Mucosa of descending colon (tissue), 3 donors: ENCODE measurements at regions not wholly inside any gene's neighbourhood (a gene's known extent, or its start where the extent isn't known, plus 50 kb on each side); places are given as distances from the start of the nearest gene placed in this dataset.

Source experiments
- ATAC-seq: fragments of 200-7000 bp; cut with Tn5 transposase; one replicate; pipeline ENCODE4 v1.9.1; 2020; ENCODE audit warnings: mild to moderate bottlenecking, moderate library complexity
- DNase-seq, 3 donors: peaks; one replicate each; pipeline ENCODE4 v3.0.0-alpha.2; 2020
- H3K36me3 ChIP-seq: fragments of 200-600 bp; one replicate; pipeline ENCODE4 v1.8.0; 2021; ENCODE audit warnings: low read depth, mild to moderate bottlenecking
- H3K4me1 ChIP-seq: fragments of 200-600 bp; one replicate; pipeline ENCODE4 v1.8.0; 2021; ENCODE audit warnings: low read depth, mild to moderate bottlenecking
- H3K4me3 ChIP-seq: fragments of 200-600 bp; one replicate; pipeline ENCODE4 v1.8.0; 2021; ENCODE audit warnings: mild to moderate bottlenecking
- H3K9me3 ChIP-seq: fragments of 200-600 bp; one replicate; pipeline ENCODE4 v1.8.0; 2021; ENCODE audit warnings: mild to moderate bottlenecking
- intact Hi-C, 2 donors: fragments of 100-400 bp; cut with DNase I in 1 of 2; cut with micrococcal nuclease in 1 of 2; formaldehyde crosslinking; loops; one replicate each; pipeline versions ENCODE4 v1.11.0 to v1.11.1; 2022; cut with DNase I, micrococcal nuclease
- TF ChIP-seq, protein P1 (sequence below): fragments of 200-600 bp; IDR thresholded peaks from one replicate; pipeline ENCODE4 v1.8.0; 2022; ENCODE audit warnings: antibody characterized with exemption, mild to moderate bottlenecking
- donor health status: DM: no; HTN: no; CAD: no; lungs with moderate emphysema.
- donor health status: DM: no; HTN: no; CAD: no.
- donor health status: DM: no; HTN: yes; CAD: no.

DNA sequence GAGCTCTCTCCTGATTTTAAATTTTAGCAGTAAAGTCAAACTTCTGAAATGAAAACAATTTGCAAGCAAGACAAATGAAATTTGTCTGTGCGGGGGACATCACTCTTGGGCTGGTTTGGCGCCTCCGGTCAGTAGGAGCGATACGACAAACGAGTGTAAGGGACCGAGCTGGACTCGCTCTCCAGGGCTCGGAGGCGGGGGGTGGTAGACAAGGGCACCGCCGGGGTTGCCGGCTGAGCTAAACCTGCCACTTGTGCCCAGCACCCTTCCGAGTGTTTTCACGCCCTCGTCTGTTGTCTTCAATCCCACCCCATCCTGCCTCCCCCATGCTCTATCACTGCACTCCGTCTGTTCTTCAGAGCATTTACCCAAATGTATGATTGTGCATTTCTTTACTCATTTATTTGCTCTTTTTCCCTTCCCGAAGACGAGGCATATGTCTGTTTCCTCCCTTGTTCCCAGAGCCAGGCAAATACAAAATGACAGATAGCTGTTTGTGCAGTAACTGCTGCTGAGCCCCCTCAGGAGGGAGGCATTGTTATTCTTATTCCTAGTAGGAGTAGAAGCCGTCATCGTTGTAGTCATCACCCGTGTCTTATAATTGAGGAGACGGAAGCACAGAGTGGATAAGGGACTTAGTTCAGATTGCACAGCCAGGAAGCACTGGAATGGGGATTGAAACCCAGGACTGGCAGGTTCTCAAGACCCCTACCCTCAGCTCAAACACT lies 62.8 kb upstream of the APCDD1L start:
- H3K4me1 ChIP-seq: no peaks in the 10 kb centered on the region
- DNase-seq: peak in 1 of 3 donors; percentile 11
- intact Hi-C loops: no loop called here
- H3K9me3 ChIP-seq: no peaks in the 10 kb centered on the region
- no peak for ATAC-seq
- TF ChIP-seq, protein P1, sequence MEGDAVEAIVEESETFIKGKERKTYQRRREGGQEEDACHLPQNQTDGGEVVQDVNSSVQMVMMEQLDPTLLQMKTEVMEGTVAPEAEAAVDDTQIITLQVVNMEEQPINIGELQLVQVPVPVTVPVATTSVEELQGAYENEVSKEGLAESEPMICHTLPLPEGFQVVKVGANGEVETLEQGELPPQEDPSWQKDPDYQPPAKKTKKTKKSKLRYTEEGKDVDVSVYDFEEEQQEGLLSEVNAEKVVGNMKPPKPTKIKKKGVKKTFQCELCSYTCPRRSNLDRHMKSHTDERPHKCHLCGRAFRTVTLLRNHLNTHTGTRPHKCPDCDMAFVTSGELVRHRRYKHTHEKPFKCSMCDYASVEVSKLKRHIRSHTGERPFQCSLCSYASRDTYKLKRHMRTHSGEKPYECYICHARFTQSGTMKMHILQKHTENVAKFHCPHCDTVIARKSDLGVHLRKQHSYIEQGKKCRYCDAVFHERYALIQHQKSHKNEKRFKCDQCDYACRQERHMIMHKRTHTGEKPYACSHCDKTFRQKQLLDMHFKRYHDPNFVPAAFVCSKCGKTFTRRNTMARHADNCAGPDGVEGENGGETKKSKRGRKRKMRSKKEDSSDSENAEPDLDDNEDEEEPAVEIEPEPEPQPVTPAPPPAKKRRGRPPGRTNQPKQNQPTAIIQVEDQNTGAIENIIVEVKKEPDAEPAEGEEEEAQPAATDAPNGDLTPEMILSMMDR: no peak
- no peaks in the 10 kb centered on the region for H3K36me3 ChIP-seq
- H3K4me3 ChIP-seq: no peak overlapping the region

DNA sequence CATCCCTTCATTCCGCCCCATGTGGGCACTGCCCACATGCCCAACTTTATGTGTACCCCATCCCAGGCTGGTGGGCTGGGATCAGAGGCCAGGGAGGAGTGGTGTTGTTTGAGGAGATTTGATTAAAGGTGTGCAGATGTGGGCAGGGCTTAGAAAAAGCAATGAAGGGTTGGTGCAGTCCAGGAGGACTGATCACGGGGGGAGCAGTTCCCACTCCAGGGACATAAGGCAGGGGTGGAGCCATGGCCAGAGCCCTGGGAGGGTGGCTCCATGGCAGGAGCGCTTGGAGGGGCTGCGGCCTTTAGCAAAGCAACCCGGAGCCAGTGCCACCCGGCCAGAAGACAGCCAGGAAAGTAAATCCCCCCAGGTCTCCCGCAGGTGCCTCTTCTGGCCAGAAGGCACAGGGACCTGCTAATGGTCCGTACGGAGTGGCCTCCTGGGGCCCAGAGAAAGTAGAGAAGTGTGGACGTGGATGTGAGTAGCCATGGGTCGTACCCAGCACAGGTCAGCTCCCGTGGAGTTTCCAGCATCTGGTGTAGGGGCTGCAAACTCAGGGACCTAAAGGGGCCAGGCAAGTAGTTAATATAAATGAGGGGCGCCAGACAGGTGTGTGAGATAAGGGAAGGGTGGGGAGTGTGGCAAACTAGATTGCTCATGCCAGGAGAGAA lies 62.1 kb upstream of the APCDD1L start:
- no peaks in the 10 kb centered on the region for H3K9me3 ChIP-seq

DNA sequence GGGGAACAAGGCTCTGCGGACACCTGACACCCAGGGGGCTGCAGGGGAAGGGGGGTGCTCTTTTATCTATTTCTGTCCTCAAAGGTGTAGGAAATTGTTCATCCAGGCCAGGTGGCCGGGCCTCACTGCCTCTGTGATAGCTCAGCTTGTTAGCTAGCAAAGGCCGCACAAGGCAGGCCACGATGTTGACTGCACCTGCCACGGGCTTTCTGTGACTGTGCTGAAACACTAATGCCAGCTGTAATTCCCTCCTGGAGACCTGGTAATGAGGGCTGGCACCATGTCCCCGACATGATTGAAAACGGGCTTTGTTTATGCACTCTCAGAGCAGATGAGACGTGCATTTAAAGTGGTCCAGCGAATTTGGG lies 61.4 kb upstream of the APCDD1L start:
- H3K4me1 ChIP-seq: no peaks in the 10 kb centered on the region
- no peaks in the 10 kb centered on the region for H3K9me3 ChIP-seq
- peak in 1 of 3 donors; percentile 4 for DNase-seq
- intact Hi-C loops: no loop called here
- H3K4me3 ChIP-seq: no peak overlapping the region
- ATAC-seq: no peak
- TF ChIP-seq, protein P1: no peak
- no peaks in the 10 kb centered on the region for H3K36me3 ChIP-seq

More for the DNA sequence above, 62.1 kb upstream of the APCDD1L start:
- Histone ChIP-seq H3K4me3 (no peak overlapping the region), H3K4me1 (no peaks in the 10 kb centered on the region), H3K36me3 (no peaks in the 10 kb centered on the region)
- TF ChIP-seq, protein P1: no peak
- intact Hi-C loops: no loop called here
- ATAC-seq (no peak), DNase-seq (peak in 1 of 3 donors; percentile 4)

DNA sequence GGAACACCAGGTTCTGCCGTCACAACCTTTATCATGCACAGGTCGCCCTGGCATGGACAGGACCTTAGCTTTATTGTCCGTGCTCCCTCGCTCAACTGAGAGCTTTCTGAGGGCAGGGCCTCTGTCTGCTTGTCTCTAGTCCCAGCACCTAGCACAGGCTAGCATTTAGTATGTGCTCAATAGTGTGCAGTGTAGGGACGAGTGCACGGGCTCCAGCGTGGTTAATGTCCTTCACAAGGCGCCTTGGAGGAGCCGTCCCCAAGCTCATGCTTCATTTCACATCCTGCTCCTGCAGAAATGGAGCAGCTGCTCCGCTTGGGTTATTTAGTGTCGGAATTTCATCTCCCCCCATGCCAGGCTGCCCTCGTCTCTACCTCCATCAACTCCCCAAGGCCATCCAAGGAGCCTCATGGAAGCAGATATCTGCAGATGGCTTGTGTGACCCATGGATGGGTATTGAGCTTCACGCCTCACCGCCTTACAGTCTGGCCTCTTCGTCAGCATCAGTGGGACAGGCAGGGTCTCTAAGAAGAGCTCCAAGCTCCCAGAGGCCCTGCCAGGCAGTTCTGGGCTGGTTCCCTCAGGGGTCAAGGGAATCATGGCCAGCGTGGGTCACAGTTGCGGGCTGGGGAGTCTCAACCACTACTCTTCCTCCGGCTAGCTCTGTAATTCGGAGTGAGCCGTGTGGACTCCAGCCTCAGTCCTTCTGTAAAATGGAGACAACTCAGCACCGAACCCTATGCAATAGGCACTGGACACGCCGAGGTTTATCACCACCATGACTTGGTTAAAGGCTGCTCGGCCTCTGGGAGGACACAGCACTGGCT lies 60.8 kb upstream of the APCDD1L start:
- TF ChIP-seq, protein P1: no peak
- DNase-seq (peak in 1 of 3 donors; percentile 8), ATAC-seq (no peak)
- no peak overlapping the region for H3K4me3 ChIP-seq
- no peaks in the 10 kb centered on the region for H3K9me3 ChIP-seq
- intact Hi-C loops: no loop called here
- H3K36me3 ChIP-seq: no peaks in the 10 kb centered on the region
- no peaks in the 10 kb centered on the region for H3K4me1 ChIP-seq

DNA sequence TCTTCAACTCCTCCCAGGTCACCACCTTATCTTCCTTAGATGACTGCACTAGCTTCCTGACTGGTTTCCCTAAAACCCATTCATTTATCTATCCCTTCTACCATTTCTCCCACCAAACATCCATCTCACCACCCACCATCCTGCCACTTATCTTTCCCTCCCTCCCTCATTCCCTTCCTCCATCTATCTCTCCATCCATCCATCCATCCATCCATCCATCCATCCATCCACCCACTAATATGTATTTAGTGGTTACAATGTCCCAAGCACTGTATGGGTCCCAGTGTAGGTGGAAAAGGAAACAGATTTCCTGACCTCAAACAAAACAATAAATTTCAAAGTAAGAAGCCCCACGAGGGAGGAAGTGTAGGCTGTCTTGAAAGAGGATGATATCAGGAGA lies 59.3 kb upstream of the APCDD1L start:
- Histone ChIP-seq H3K4me1 (no peaks in the 10 kb centered on the region), H3K4me3 (no peak overlapping the region), H3K36me3 (no peaks in the 10 kb centered on the region), H3K9me3 (no peaks in the 10 kb centered on the region)
- intact Hi-C loops: no loop called here
- no peak for ATAC-seq
- DNase-seq: no peak
- TF ChIP-seq, protein P1: no peak
